ENCODE measurements at regions not wholly inside any gene's neighbourhood (a gene's known extent, or its start where the extent isn't known, plus 50 kb on each side); places are given as distances from the start of the nearest gene placed in this dataset.

- TF ChIP-seq POLR2A (IDR thresholded peaks at IDR 0.05; ENCODE audit: low read depth, low read length) (no peak), POLR2AphosphoS5 (IDR thresholded peaks at IDR 0.05; ENCODE audit: low read depth, low read length) (no peak)
Measured at GRCh38 chr3:69474186-69474585, 88.3 kb upstream of the FRMD4B start.

All from GM12892 (cell line).